Activated CD4-positive, CD25-positive, alpha-beta regulatory T cell treated with anti-CD3 and anti-CD28 coated beads, Interleukin-2, amount 50 U/mL, for 24 hours (primary cell): ENCODE measurements at regions not wholly inside any gene's neighbourhood (a gene's known extent, or its start where the extent isn't known, plus 50 kb on each side); places are given as distances from the start of the nearest gene placed in this dataset.

ENCODE experiments used
- ATAC-seq, 2 donors: fragments of 150-1000 bp; cut with Tn5 transposase; one replicate each; pipeline ENCODE4 v1.10.0; 2021; ENCODE audit warnings: mild to moderate bottlenecking in 1 of 2, moderate library complexity in 1 of 2

DNA sequence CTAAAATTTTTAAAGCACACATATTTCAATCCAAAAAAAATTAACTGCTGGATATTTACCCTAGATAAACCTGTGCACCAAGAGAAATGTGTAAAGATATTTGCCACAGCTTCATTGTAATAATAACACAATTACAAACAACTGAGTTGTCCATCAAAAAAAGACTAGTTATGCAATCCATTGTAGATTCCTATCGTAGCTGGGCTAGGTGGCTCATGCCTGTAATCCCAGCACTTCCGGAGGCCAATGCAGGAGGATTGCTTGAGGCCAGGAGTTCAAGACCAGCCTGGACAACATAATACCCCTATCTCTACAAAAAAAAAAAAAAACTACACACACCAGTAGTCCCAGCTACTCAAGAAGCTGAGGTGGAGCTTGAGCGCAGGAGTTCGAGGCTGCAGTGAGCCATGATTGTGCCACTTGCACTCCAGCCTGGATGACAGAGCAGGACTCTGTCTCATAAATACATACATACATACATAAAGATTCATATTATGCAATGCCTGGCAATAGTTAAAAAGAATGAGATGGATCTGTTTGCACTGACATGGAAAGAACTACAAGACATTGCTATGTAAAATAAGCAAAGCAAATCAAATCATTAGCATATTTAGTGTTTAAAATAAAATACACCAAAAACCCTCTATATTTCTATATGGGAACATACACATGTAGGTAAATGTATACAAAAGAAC lies 56.5 kb upstream of the CCDC28A start:
- ATAC-seq, result no peak

DNA sequence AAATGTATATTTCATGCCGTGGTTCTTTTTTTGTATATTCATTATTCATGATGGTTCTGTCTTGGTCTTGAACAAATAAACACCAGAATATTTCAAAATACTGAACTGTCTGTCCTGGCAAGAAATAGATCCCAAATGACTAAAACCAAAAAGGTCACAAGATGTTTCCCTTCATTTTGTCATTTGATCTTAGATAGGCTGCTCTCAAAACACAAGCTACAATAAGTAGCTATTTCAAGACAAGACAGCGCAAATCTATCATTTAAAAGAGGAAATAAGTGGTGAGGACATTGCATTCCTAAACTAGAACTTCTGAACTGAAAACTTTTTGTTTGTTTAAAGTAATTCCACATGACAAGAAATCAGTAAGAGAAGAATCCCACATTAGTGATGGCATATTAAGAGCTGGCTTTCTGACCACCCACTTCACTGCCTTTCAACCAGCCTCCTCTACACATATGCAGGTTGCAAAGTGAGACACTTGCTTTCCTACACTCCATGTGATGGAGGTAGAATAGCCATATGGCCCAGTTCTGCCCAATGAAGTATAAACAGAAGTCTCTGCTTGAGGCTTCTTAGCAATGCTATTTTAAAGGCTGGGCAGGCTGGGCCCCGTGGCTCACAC lies 54.4 kb upstream of the CCDC28A start:
- no peak for ATAC-seq

DNA sequence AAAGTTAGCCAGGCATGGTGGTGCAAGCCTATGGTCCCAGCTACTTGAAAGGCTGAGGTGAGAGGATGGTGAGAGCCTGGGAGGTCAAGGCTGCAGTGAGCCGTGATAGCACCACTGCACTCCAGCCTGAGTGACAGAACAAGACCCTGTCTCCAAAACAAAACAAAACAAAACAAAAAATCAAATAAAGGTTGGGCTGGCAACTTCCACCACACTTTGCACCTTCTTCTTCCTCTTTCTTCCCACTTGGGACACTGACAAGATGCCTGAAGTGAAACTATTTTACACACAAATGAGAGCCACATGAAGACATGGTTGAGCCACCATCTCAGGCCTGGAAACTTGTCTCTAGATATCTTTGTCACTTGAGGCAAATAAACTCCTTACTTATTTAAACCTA lies 53.8 kb upstream of the CCDC28A start:
- no peak for ATAC-seq

DNA sequence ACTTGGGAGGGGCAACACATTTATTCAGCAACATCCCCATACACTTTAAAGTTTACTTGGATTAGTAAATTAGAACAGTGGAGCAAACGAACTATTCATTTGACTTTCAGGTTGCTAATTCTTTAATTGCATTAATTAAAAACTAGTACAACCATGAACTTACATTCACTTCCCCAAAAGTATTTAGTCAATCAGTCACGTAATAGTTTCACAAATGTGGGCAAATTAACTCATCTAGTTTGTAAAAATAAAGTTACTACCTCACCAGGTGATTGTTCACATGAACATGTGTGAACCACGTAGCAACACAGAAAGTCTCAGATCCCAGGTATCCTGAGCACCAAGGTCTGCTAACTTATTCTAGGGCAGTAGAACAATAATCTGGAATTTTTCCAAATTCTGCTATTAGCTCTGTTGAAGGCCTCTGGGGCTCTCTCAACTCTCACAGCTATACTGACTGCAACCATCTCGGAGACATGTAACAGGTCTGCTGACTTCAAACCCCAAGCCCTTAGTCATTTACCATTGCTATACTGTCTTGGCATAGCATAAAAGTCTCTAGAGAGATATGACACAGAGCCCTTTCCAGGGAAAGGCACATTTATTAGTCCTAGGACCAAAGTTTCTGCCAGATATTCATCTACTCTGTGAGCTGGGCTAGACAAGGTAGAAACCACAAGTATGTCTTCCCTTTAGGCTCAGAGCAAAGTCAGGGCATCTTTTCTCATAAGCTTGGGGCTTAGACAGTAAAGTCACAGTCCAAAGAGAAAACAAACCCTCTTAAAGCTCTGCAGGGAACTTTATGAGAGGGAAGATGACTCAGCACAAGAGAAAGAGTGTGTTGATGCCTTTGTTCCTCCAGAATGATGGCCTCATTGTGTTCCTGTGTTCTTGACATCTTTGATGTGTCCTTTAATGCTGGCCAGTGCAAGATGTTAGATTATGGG lies 50.9 kb upstream of the CCDC28A start:
- ATAC-seq, result no peak
